Right lobe of liver (tissue), 6 donors: ENCODE measurements at regions not wholly inside any gene's neighbourhood (a gene's known extent, or its start where the extent isn't known, plus 50 kb on each side); places are given as distances from the start of the nearest gene placed in this dataset.

Experiments
- ATAC-seq, 4 donors: fragments of 200-7000 bp; cut with Tn5 transposase; one replicate each; pipeline ENCODE4 v1.9.1; 2020; ENCODE audit warnings: mild to moderate bottlenecking in 4 of 4, moderate library complexity in 4 of 4
- DNase-seq, 3 donors: peaks; one replicate each; pipeline ENCODE4 v3.0.0-alpha.2; 2020
- H3K27ac ChIP-seq, 3 donors: fragments of 200-600 bp; one replicate each; pipeline ENCODE4 v1.8.0; 2022
- H3K27me3 ChIP-seq, 2 donors: fragments of 200-600 bp; one replicate each; pipeline ENCODE4 v1.8.0; 2022
- H3K36me3 ChIP-seq, 4 donors: fragments of 200-600 bp; sonication (generic) in 1 of 4; one replicate each; pipeline versions ENCODE4 v1.5.1 to v1.8.0; 2017 to 2022; ENCODE audit warnings: control low read depth in 1 of 4
- H3K4me1 ChIP-seq, 4 donors: fragments of 200-600 bp; sonication (generic) in 1 of 4; one replicate each; pipeline versions ENCODE4 v1.5.1 to v1.8.0; 2017 to 2022; ENCODE audit warnings: control low read depth in 1 of 4
- H3K4me3 ChIP-seq, 3 donors: fragments of 200-600 bp; one replicate each; pipeline ENCODE4 v1.8.0; 2022
- H3K9me3 ChIP-seq, 4 donors: fragments of 200-600 bp; sonication (generic) in 1 of 4; one replicate each; pipeline versions ENCODE4 v1.5.1 to v1.8.0; 2017 to 2022; ENCODE audit warnings: control low read depth in 1 of 4
- CTCF ChIP-seq, 4 donors: fragments of 200-600 bp in 3 of 4; fragments of 450-650 bp in 1 of 4; IDR thresholded peaks; one replicate each; pipeline versions ENCODE4 v1.5.1 to v1.8.0; 2016 to 2022; ENCODE audit warnings: antibody characterized with exemption in 4 of 4, mild to moderate bottlenecking in 2 of 4
- POLR2A ChIP-seq: fragments of 450-650 bp; IDR thresholded peaks from one replicate; pipeline ENCODE4 v1.6.1; 2017; ENCODE audit warnings: antibody characterized with exemption, mild to moderate bottlenecking
- WGBS: methylation state at CpG from one replicate; pipeline ENCODE4 v1.1.6; 2018; ENCODE audit warnings: low coverage, low lambda C conversion rate; ENCODE audit not compliant: insufficient coverage; ENCODE audit errors: missing lambda C conversion rate; 5-methylcytosine and 5-hydroxymethylcytosine counted together
- intact Hi-C, 2 donors: fragments of 100-400 bp; cut with DNase I; formaldehyde crosslinking; loops; one replicate each; pipeline versions ENCODE4 v1.11.2 to v1.14.1; 2022
- donor health status: DM: no; HTN: yes; CAD: no.
- donor health status: DM: no; HTN: no; CAD: no.
- donor health status: DM: no; HTN: no; CAD: no.
- donor health status: DM: no; HTN: yes; CAD: no.
- donor health status: DM: no; HTN: yes; CAD: no.

DNA sequence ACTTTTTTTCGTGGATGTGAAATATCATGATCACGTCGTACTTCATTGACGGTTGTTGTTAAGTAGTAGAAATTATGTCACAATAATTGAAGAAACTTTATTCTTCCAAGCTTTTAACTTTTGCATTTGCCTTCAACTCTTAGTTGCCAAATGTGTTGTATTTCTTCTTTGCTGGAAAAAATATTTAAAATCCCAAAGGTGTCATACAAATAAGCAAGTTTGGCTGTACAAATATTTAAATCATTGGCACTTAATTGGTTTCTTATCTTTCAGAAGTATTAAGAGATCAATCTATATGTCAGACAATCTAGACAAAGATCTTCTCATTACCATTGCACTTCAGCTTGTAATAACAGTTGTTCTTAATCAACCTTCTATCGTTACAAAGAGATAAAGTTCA, 204.0 kb upstream of the HDAC4 start:
- WGBS: 50% methylated on average over 5 of the region's 5 CpGs
- H3K27ac ChIP-seq: no peak overlapping the region
- no peak for TF ChIP-seq CTCF (IDR thresholded peaks at IDR 0.05)
- TF ChIP-seq POLR2A: no peak
- H3K9me3 ChIP-seq: no peaks in the 10 kb centered on the region
- no peaks in the 10 kb centered on the region for H3K4me1 ChIP-seq
- no peaks in the 10 kb centered on the region for H3K36me3 ChIP-seq
- no peaks in the 10 kb centered on the region for H3K27me3 ChIP-seq
- no peak for ATAC-seq
- no peak for DNase-seq
- H3K4me3 ChIP-seq: no peak overlapping the region
- intact Hi-C loops: no loop called here

DNA sequence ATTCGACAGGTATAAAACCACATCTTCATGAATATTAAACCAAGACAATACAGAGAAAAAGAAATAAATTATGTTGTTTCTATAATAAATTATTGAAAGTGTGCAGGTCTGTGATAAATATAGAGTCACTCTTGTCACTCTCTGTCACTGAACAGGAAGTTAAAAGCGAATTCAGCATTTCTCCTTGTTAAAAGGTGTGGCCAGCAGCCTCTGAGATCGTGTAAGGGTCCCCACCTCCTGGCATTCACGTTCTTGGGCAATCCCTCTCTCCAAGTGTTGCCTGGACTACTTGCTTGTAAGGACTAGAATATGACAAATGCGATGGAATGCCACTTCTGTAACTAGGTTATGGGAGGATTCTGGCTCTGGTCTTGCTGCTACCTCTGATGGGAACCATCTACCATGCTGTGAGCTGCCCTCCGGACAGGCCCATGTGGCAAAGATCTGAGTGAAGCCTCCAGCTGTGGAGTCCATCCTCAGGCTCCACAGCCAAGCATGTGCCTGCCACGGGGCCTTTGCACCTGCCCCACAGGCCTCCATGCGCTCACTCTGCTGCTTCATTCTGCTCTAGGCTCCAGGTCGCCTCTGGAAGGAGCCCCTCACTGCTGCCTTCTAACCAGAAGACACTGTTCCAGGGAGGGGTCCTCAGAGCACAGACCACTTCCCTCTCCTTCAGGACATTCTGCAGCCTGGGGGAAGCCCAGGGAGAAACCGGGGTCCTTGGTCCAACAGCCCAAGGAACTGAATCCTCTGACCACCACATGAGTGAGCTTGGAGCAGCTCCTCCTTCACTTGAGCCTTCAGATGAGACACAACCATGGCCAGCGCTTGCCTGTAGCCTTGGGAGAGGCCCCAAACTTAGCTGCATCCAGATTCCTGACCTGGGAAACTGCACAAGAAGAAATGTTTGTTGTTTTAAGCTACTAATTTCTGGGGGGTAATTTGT, 202.9 kb upstream of the HDAC4 start:
- peak in 1 of 3 donors; percentile 26 for DNase-seq
- TF ChIP-seq CTCF (IDR thresholded peaks at IDR 0.05): no peak
- TF ChIP-seq POLR2A: no peak
- 37% methylated on average over 4 of the region's 11 CpGs for WGBS

DNA sequence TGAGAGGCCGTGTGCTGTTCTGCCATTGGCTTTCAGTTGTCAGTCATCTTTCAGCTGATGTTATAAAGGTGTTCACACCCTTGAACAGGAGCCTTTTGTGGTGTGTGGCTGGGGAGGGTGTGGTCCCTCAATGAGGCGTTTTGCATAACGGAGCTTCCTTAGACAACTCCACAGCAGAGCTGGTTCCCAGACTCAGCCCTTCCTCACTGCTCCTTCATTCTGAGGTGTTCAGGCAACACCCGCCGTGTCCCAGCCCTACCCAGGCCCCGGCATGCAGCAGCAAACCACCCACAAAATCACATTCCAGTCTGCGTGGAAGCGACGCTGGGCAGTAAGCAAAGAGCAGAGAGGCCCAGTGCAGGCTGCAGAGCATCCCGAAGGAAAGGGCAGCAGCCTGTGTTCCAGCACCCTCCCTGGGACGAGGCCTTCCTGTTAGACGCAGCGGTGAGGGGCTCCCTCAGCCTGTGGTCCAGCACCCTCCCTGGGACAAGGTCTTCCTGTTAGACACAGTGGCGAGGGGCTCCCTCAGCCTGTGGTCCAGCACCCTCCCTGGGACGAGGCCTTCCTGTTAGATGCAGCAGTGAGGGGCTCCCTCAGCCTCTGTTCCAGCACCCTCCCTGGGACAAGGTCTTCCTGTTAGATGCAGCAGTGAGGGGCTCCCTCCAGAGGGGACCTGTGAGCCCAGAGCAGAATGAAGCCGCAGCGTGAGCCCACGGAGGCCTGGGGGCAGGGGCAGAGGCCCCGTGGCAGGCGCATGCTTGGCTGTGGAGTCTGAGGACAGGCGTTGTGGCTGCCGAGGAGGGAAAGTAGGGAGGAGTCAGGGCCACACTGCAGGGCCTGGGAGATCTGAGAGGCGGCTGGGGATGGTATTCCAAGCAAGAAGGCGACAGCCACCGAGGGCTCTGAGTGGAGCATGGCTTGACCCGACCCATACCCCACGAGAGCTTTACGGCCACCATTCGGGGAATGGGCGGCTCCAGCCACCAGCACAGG, 201.8 kb upstream of the HDAC4 start:
- H3K27ac ChIP-seq: no peak overlapping the region
- H3K9me3 ChIP-seq: no peaks in the 10 kb centered on the region
- WGBS: 86% methylated on average over 9 of the region's 30 CpGs
- intact Hi-C loops: no loop called here
- no peak overlapping the region for H3K4me3 ChIP-seq
- H3K36me3 ChIP-seq: no peaks in the 10 kb centered on the region
- DNase-seq (peak in 1 of 3 donors; percentile 38), ATAC-seq (no peak)
- H3K4me1 ChIP-seq: no peaks in the 10 kb centered on the region
- no peak for TF ChIP-seq POLR2A
- no peak for TF ChIP-seq CTCF (IDR thresholded peaks at IDR 0.05)
- no peaks in the 10 kb centered on the region for H3K27me3 ChIP-seq

More for the DNA sequence above, 202.9 kb upstream of the HDAC4 start:
- no peaks in the 10 kb centered on the region for H3K27me3 ChIP-seq
- no peaks in the 10 kb centered on the region for H3K36me3 ChIP-seq
- no peak overlapping the region for H3K27ac ChIP-seq
- no peak overlapping the region for H3K4me3 ChIP-seq
- H3K9me3 ChIP-seq: no peaks in the 10 kb centered on the region
- ATAC-seq: no peak
- intact Hi-C loops: no loop called here
- no peaks in the 10 kb centered on the region for H3K4me1 ChIP-seq

- DNase-seq: peak in 1 of 3 donors; percentile 30
- Histone ChIP-seq H3K27me3 (no peaks in the 10 kb centered on the region), H3K4me3 (no peak overlapping the region), H3K9me3 (no peaks in the 10 kb centered on the region), H3K36me3 (no peaks in the 10 kb centered on the region), H3K27ac (no peak overlapping the region), H3K4me1 (no peaks in the 10 kb centered on the region)
- intact Hi-C loops: no loop called here
- TF ChIP-seq CTCF (IDR thresholded peaks at IDR 0.05) (no peak), POLR2A (no peak)
- WGBS: 70% methylated on average over 1 of the region's 7 CpGs
- ATAC-seq: no peak
Measured at GRCh38 chr2:239601880-239602279, 201.1 kb upstream of the HDAC4 start.
